Heart right ventricle (tissue), 16 donors: ENCODE measurements at regions not wholly inside any gene's neighbourhood (a gene's known extent, or its start where the extent isn't known, plus 50 kb on each side); places are given as distances from the start of the nearest gene placed in this dataset.

Source experiments
- ATAC-seq, 8 donors: fragments of 200-7000 bp; cut with Tn5 transposase; one replicate each; pipeline ENCODE4 v1.9.1; 2020; ENCODE audit warnings: mild to moderate bottlenecking in 8 of 8, moderate library complexity in 8 of 8, moderate number of reproducible peaks in 1 of 8
- DNase-seq, 2 donors: peaks; one replicate each; pipeline ENCODE4 v3.0.0-alpha.2; 2020
- H3K27ac ChIP-seq, 10 donors: fragments of 200-600 bp; sonication (generic) in 2 of 10; one replicate each; pipeline versions ENCODE4 v1.5.0 to v1.8.0; 2020 to 2022; ENCODE audit warnings: mild to moderate bottlenecking in 3 of 10
- H3K27me3 ChIP-seq, 7 donors: fragments of 200-600 bp; one replicate each; pipeline ENCODE4 v1.8.0; 2021 to 2022; ENCODE audit warnings: mild to moderate bottlenecking in 2 of 7
- H3K36me3 ChIP-seq, 9 donors: fragments of 200-600 bp; sonication (generic) in 1 of 9; one replicate each; pipeline versions ENCODE4 v1.5.0 to v1.8.0; 2020 to 2022; ENCODE audit warnings: mild to moderate bottlenecking in 2 of 9
- H3K4me1 ChIP-seq, 9 donors: fragments of 200-600 bp; sonication (generic) in 1 of 9; one replicate each; pipeline versions ENCODE4 v1.5.0 to v1.8.0; 2020 to 2022; ENCODE audit warnings: mild to moderate bottlenecking in 4 of 9
- H3K4me3 ChIP-seq, 10 donors: fragments of 200-600 bp; sonication (generic) in 2 of 10; one replicate each; pipeline versions ENCODE4 v1.5.0 to v1.8.0; 2020 to 2022; ENCODE audit warnings: mild to moderate bottlenecking in 7 of 10, moderate library complexity in 2 of 10
- H3K9me3 ChIP-seq, 11 donors: fragments of 200-600 bp in 10 of 11; sonication (generic) in 2 of 11; one replicate each; pipeline versions ENCODE4 v1.5.0 to v1.8.0; 2013 to 2022; ENCODE audit warnings: mild to moderate bottlenecking in 2 of 11, control low read depth in 1 of 11, moderate library complexity in 1 of 11
- CTCF ChIP-seq, 9 donors: fragments of 200-600 bp; sonication (generic) in 2 of 9; IDR thresholded peaks; one replicate each; pipeline versions ENCODE4 v1.5.0 to v1.8.0; 2021 to 2022; ENCODE audit warnings: antibody characterized with exemption in 9 of 9, mild to moderate bottlenecking in 5 of 9, moderate library complexity in 1 of 9
- WGBS, 2 donors: extraction: QIAGEN DNeasy Blood & Tissue Kit; methylation state at CpG; one replicate each; pipeline ENCODE4 v1.1.7; 2013; ENCODE audit warnings: inconsistent platforms in 1 of 2; 5-methylcytosine and 5-hydroxymethylcytosine counted together
- intact Hi-C, 10 donors: fragments of 100-400 bp; cut with DNase I; formaldehyde crosslinking; loops; one replicate each; pipeline versions ENCODE4 v1.11.1 to v1.14.2; 2022
- donor health status: Arrhythmogenic right ventricular cardiomyopathy.
- donor health status: ischemic (EF 13 %, LVEDD 7.1; RV severe dilation, severe dysfunction).
- donor health status: healthy with polysubstance abuse.
- donor health status: DM: no; HTN: yes; CAD: no.
- donor health status: DM: no; HTN: no; CAD: no.
- donor health status: ischemic (EF 25% LVEDD 6.9; RV normal size, moderate dysfunction).
- donor health status: ischemic (EF 25% LVEDD 5.7; RV mildly dilated, moderate dysfunction).
- donor health status: healthy.
- donor health status: DM: yes; HTN: yes; CAD: no.
- donor health status: Ischemic cardiomyopathy.
- donor health status: ischemic (EF 35%, LVEDD 5.7; RV mildly dilated, moderate dysfunction).
- donor health status: nonischemic (EF 11% LVEDD 7.7; RV severe dilation, severe dysfunction).
- donor health status: DM: yes; HTN: yes; CAD: no.
- donor health status: PGD.
- donor health status: ischemic (EF 29% LVEDD 5.4; RV normal size, mild dysfunction).
- donor health status: nonischemic (EF 23%, LVEDD 6.1; RV moderate dilation, normal function).

GRCh38 chr1:4267381-4268261 lies 367.5 kb upstream of the C1orf174 start:
- H3K9me3 ChIP-seq = no peaks in the 10 kb centered on the region
- TF ChIP-seq CTCF (IDR thresholded peaks at IDR 0.05) = no peak
- DNase-seq (no peak), ATAC-seq (no peak)
- peaks cover 0 to 42% (median 16%) of the 10 kb centered on the region in 7 donors for H3K27me3 ChIP-seq
- H3K4me1 ChIP-seq = no peaks in the 10 kb centered on the region
- 55 to 59% methylated on average over 12 of the region's 12 CpGs for WGBS, 2 donors
- no peak overlapping the region for H3K27ac ChIP-seq
- intact Hi-C loops = no loop called here
- H3K36me3 ChIP-seq = no peaks in the 10 kb centered on the region
- no peak overlapping the region for H3K4me3 ChIP-seq

GRCh38 chr1:4268262-4268888 lies 368.3 kb upstream of the C1orf174 start:
- Histone ChIP-seq H3K4me1 (no peaks in the 10 kb centered on the region), H3K27me3 (peaks cover 0 to 35% (median 16%) of the 10 kb centered on the region in 7 donors), H3K36me3 (no peaks in the 10 kb centered on the region), H3K4me3 (no peak overlapping the region), H3K9me3 (no peaks in the 10 kb centered on the region), H3K27ac (no peak overlapping the region)
- no peak for ATAC-seq
- intact Hi-C loops = no loop called here
- 77 to 80% methylated on average over 15 of the region's 15 CpGs for WGBS, 2 donors
- DNase-seq = no peak
- no peak for TF ChIP-seq CTCF (IDR thresholded peaks at IDR 0.05)

GRCh38 chr1:4268889-4269284 lies 368.8 kb upstream of the C1orf174 start:
- DNase-seq (no peak), ATAC-seq (no peak)
- H3K9me3 ChIP-seq = no peaks in the 10 kb centered on the region
- no peak overlapping the region for H3K27ac ChIP-seq
- no peak overlapping the region for H3K4me3 ChIP-seq
- H3K4me1 ChIP-seq = no peaks in the 10 kb centered on the region
- intact Hi-C loops = no loop called here
- no peaks in the 10 kb centered on the region for H3K36me3 ChIP-seq
- WGBS, 2 donors = 73 to 79% methylated on average over 9 of the region's 9 CpGs
- no peak for TF ChIP-seq CTCF (IDR thresholded peaks at IDR 0.05)
- H3K27me3 ChIP-seq = peaks cover 0 to 33% (median 17%) of the 10 kb centered on the region in 7 donors

GRCh38 chr1:4269330-4269729 lies 369.3 kb upstream of the C1orf174 start:
- Histone ChIP-seq H3K36me3 (no peaks in the 10 kb centered on the region), H3K4me1 (no peaks in the 10 kb centered on the region), H3K27me3 (peaks cover 0 to 34% (median 17%) of the 10 kb centered on the region in 7 donors), H3K9me3 (no peaks in the 10 kb centered on the region), H3K27ac (no peak overlapping the region), H3K4me3 (no peak overlapping the region)
- intact Hi-C loops = no loop called here
- WGBS, 2 donors = 69 to 72% methylated on average over 7 of the region's 7 CpGs
- DNase-seq (no peak), ATAC-seq (no peak)
- TF ChIP-seq CTCF (IDR thresholded peaks at IDR 0.05) = no peak
